ENCODE measurements at regions not wholly inside any gene's neighbourhood (a gene's known extent, or its start where the extent isn't known, plus 50 kb on each side); places are given as distances from the start of the nearest gene placed in this dataset.
A peak's percentile ranks its signal among the peaks of the same experiment; 100 is the strongest.
"Not testable (repeated sequence)": the region's sequence is repeated elsewhere in the genome, so short reads cannot be mapped to it uniquely, and the experiment has no call there.

DNA sequence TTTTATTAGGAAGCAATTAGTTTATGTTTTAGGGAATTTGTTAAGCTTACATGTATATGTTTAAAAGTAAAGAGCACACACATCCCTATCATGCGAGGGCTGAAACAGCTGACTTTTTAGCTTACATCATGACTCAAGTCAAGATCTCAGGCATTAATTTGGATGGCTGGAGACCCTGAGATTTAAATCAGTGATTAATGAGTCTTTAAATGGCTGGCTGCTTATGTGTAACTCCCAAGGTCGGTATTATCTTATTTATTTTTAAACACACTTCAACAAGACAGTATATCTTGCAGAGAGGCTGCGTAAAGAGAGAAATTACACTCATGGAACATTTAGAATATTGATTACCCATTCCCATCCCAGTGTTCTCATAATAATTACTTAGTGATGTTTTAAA, 169.4 kb downstream of the KBTBD8 start:
- no peak for DNase-seq

DNA sequence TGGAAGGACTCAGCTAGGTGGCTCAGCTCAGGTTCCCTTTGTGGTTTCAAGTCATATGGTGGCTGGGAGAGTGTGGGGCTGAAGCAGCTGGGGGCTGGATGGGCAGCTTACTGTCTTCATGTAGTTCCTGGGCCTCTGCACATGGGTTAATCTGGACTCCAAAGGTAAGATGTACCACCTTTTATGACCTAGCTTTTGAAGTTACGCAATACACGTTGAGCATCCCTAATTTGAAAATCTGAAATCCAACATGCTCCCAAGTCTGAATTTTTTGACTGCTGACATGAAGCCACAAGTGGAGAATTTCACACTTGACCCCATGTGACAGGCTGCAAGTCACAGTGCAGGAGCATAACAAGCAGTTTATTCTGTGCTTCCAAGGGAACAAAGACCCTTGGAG, 173.7 kb downstream of the KBTBD8 start:
- DNase-seq = no peak

DNA sequence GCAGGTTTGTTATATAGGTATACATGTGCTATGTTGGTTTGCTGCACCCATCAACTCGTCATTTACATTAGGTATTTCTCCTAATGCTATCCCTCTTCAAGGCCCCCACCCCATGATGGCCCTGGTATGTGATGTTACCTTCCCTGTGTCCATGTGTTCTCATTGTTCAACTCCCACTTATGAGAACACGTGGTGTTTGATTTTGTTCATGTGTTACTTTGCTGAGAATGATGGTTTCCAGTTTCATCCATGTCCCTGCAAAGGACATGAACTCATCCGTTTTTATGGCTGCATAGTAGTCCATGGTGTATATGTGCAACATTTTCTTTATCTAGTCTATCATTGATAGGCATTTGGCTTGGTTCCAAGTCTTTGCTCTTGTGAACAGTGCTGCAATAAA, 175.0 kb downstream of the KBTBD8 start:
- DNase-seq = not testable (repeated sequence)

DNA sequence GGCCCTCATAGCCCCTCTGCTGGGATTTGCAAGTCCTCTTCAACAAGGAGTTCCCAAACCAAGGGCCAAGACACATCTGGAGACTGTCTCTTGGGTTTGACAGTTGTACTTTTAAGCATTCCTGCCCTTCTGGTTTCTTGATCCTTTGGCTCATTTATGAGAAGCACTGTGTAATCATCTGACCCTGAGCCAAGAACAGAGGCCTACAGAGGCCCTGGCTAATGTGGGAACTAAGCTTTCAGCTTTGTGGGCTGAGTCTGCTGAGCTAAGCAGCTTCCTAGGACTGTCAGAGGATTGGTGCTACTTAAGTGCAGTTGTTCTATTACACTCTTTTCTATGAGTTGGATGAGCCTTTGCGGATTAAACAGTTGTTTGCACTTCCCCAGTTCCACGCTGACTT, 178.3 kb downstream of the KBTBD8 start:
- no peak for DNase-seq

DNA sequence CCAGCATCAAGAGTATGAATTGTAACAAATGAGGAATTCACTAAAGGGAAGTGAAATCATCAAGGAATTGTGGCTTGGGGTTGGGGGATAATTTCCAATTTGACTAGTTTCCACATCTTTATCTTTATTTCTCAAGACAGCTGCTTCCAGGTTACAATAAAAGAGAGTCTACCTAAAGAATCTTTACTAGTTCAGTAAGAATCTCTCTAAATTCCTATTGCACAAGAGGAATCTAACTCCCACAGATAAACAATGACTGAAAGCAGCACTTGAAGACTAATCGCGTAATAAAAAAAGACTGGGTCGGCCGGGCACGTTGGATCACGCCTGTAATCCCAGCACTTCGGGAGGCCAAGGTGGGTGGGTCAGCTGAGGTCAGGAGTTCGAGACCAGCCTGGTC, 194.4 kb downstream of the KBTBD8 start:
- DNase-seq = no peak

DNA sequence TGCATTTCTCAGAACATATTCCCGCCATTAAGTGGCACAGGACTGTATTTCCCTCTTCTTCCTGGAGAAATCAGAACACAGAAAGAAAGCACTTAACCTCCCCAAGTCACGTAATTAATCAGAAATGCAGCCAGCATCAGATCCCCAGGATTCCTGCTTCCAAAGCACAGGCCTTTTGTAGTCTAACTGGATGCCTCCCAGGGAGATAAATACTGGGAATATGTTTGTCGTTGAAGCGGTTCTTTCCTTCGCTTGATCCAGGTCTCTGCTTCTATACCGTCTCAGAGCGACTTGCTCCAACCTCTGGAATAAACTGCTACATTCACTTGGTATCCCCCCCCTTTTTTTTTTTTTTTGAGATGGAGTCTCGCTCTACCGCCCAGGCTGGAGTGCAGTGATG, 198.6 kb downstream of the KBTBD8 start:
- DNase-seq = peak in 1 of 2 experiments; percentile 1

DNA sequence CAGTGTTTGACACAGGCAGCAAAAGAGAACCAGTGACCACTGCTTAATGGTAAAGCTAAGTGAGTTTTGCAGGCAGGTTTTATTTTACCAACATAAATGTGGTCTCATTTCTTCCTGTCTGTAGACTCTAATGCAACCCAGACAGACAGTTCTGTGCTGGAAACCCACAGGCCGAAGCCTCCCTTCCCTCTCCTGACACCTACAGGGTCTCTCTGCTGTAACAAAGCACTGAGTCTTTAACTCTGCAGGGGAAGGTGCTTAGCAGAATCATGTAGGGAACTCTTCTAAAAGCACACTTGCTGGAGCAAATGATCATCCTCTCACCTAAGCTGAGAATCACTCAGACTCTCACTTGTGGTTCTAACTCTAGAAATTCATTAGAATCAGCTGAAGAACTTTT, 200.3 kb downstream of the KBTBD8 start:
- DNase-seq = no peak

DNA sequence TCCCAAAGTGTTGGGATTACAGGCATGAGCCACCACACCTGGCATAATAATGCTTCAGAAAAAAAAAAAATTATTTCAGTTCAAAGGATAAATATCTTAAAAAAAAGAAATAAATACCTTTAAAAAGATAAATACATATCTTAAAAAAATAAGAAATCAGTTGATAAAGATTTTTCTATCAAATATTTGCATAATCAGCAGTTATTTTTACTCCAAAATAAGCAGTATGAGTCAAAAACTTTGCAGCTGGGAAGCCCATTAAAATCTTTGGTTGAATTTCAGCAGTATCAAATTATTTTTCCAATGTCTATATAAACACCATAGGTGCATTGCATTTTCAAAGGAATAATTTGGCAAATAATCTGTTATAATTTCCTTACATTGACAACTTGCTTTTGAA, 202.5 kb downstream of the KBTBD8 start:
- no peak for DNase-seq

DNA sequence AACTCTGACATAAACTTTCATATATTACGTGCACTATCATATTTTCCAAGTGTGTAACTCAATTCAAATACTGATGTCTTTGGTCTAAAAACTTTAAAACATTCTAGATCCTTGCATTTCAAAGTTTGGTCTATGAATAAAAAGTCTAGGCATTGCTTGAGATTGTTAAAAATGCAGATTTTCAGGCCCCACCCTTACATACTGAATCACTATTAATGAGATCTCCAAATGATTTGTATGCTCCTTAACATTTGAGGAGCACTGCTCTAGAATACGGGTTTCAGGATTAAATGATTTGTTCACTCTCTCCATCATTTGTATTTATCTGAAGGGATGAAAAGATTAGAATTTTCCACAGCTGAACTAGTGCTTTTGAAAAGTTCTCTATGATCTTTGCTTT, 202.9 kb downstream of the KBTBD8 start:
- no peak for DNase-seq

DNA sequence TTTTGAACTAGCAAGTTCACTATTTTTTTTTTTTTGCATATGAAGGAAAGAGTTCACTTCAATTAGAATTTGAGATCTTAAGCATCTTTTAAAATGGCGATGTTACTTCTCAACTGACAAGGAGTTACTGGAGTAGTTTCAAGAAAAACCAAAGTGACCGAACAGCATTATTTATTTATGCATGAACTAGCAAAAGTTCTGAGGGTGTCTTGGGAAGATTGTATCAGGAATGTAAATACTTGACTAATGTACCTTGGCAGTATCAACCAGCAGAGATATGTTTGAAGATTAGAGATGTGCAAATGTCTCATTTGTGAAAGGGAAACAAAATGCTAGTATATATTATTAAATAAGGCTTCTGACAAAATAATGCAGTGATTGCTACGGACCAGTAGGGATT, 203.9 kb downstream of the KBTBD8 start:
- DNase-seq = no peak

DNA sequence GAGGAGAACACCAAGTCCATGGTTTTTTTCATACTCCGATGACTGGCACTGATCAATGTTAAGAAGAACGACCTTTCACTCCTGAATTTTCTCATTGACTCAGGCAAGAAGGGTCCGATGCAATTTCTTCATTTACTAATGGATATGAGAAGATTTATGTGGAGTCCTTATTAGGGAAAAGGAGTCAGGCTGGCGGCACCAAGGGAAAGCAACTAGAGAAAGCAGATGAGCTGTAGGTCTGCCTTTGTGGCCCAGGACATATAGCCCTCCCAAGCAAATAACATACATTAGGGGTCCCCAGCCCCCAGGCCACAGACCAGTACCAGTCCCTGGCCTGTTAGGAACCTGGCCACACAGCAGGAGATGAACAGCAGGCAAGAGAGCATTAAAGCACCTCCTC, 206.8 kb downstream of the KBTBD8 start:
- no peak for DNase-seq

DNA sequence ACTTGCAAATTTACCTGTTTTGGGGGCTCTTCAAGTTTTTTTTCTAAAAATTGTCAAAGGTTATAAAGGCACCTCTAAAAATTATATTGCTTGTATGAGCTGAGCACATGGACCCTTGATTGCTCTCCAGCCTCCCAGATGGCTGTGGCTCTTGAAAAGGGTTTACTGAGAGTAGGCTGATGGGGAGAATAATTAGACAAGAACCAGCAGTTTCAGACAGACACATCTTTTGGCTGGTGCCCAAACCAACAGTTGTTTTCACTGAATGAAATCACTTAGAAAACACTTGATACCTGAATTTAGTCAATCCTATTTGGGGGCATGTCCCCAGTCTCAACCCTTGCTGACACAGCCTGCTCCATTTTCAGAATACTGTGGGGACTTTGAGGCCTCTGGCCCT, 217.6 kb downstream of the KBTBD8 start:
- no peak for DNase-seq

DNA sequence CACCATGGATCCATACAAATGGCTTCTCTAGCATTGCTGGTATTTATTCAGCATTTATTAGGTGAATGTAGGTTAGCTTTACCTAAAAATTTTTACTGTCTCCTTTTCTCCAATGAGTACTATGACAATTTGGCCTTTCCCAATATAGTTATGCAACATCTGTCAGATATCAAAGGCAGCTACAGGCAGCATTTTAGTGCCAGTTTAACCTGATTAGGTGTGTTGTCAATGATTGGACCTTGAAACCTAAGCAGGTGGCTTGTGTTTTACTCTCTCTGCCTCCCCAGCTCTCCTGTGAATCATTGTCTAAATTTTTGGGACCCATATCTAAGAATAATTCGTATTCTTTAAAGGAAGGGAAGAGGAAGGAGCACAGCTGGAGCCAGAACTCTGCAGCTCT, 228.9 kb downstream of the KBTBD8 start:
- no peak for DNase-seq

DNA sequence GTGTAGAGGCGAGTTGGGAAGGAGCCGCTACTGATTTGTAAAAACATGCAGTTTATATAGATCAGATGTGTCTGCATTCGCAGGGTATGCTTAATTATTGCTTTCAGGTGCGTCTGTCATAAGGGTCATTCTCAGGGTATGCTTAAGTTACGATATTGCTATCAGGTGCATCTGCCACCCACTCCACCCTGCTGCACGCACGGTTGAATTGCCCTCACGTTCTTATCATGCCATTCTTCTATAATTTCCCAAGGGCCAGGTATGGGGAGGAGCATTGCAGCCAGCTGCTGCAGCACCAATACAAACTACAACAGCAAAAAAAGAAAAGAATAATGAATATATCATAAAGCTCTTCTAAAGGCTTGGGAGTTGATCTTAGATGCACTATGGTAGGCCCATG, 230.0 kb downstream of the KBTBD8 start:
- DNase-seq = no peak

DNA sequence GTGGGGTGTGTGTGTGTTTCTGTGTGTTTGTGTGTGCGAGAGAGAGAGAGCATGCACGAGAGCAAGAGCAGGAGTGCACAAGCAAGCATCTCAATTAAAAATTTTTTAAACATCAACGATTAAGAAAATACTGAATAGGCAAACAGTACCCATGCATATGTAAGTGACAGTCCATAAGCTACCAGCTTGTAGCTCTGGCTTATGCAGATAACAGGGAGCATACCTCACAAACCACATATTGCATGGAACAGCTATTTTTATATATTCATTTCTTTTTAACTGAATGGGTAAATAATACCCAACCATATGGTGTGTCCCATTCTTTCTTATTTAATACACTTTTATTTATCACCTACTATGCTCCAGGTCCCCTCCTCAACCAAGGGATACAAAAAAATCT, 234.5 kb downstream of the KBTBD8 start:
- DNase-seq = no peak

DNA sequence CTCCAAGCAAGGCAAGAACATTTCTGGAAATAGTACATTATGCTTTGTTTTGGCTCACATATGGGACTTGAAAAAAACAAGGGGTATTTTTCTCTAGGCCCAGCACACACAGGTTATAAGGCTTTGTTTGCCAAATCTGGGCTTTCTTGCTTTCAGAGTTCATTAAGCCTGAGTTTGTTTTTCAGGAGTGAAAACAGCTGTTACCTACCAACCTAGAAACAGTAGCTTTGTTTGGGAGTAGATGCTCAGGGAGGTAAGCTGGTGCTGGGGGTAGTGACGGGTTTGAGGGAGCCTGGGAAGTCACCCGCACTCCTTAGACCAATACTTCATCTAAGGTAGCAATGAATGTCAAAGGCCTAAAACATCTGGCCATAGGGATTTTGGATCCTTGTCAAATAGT, 241.2 kb downstream of the KBTBD8 start:
- DNase-seq = no peak

DNA sequence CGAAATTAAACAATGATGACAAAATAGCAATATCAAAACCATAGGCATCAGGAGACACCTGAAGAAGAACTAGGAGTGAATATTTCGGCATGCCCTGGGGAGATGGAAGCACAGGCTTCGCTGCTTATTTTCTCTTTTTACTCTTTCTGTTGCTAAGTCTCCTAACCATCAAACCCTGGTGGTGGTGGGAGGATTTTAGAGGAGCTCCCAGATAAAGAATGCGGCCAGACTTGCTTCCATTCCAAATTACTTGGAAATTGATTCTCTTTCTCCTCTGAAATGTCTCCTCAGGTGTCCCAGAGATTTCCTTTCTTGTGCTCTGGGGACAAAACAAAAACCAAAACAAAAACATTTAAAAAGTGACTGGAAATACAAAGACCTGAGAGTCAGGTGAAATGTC, 243.0 kb downstream of the KBTBD8 start:
- DNase-seq = no peak

DNA sequence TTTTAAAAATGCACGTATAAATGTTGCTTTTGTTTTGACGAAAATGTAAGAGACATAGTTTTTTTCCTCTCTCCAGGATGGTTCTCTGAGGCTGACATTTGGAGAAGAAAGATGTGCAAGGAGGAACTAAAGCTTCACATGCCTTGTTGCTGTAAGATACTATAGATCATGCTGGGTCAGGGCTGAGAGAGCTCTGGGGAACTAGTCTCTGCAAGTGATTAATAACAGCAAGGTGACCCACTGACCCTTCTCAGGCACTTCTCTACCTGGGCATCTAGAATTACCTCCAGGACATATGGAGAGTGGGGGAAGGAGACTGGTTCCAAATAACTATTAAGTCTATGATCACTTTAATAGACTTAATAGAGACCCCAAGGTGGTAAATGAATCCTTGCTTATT, 246.0 kb downstream of the KBTBD8 start:
- no peak for DNase-seq

DNA sequence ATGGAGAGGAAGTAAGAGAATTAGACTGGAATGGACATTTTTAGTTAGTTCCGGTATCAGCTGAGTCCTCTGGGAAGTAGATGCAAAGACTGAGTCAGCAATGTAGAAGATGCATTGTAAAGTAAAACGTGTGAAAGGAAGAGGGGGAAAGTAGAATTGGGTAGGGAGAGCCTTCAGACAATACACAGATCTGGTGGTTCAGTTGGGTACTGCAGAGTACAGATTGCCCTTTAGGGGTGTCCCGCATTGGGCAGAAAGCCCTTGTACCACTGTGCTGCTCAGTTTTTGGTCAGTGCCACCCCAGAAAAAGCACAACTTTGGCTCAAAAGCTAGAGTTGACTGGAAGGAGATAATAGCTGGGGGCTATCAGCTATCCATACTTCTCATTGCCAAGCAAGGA, 247.4 kb downstream of the KBTBD8 start:
- DNase-seq = no peak

DNA sequence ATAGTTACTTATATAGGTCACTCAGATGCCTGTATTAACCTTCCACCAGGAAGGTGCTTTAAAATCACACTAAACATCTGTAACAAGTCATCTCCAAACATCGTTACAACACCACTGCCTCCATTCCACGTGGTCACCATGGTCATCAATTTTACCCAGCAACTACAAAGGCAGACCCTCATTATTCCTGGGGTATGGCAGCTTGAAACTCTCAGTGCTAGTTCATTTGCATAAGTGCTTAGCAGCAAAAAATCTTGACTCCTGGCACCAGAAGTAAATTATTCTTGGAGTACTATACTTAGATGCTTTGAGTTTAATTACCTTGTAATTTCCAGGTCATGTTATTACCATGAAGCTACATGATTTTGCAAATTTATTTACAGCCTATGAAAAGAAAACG, 250.6 kb downstream of the KBTBD8 start:
- no peak for DNase-seq

DNA sequence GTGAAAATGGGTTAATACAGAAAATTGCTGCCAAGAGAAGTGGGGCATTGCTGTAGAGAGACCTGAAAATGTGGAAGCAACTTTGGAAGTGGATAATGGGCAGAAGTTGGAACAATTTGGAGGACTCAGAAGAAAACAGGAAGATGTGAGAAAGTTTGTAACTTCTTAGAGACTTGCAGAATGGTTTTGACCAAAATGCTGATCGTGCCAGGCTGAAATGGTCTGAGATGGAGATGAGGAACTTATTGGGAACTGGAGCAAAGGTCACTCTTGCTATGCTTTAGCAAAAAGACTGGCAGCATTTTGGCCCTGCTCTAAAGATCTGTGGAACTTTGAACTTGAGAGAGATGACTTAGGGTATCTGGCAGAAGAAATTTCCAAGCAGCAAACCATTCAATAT, 254.8 kb downstream of the KBTBD8 start:
- DNase-seq = not testable (repeated sequence)

DNA sequence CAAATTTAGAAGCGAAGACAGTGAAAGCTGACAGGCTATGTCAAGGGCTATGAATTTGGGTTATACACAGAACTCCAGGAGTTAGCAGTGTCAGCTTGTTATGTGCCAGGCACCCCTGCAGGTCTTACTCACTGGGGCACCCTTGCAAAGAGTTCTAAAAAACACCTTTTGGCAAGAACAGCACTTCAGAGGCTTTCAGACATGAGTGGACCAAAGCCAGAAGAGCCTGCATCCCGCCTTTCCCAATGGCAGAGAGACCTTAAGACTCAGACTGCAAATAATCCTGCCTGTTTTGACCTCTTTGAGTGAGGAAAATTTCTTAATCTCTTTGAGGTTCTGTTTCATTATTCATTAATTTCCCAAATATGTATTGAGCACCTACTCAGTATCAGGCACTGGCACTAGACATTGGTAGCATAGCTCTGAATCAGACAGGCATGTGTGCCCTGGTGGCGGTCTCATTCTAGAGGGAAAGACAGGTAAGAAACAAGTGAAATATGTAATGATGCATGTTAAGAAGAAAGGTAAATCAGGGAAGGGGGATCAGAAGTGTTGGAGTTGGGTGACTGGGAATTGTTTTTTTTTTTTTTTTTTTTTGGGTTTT, 280.0 kb downstream of the KBTBD8 start:
- no peak for DNase-seq

DNA sequence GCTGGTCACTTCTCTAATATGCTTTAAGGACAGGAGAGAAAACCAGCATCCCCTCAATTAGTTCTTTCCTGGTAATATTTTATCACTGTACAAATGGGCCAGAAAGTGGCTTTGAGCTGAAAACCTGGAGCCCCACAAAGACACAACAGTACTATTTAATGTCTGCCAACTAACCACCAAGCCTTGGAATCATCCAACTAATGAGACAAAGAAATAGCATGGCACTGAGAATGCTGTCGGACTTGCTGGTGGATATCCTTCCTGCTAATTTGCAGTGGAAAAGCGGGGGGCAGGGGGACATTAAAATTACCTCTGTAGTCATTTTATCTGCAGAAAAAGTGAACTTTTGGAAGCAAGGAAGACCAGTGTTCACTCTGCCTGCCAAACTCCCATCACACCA, 288.5 kb downstream of the KBTBD8 start:
- no peak for DNase-seq

DNA sequence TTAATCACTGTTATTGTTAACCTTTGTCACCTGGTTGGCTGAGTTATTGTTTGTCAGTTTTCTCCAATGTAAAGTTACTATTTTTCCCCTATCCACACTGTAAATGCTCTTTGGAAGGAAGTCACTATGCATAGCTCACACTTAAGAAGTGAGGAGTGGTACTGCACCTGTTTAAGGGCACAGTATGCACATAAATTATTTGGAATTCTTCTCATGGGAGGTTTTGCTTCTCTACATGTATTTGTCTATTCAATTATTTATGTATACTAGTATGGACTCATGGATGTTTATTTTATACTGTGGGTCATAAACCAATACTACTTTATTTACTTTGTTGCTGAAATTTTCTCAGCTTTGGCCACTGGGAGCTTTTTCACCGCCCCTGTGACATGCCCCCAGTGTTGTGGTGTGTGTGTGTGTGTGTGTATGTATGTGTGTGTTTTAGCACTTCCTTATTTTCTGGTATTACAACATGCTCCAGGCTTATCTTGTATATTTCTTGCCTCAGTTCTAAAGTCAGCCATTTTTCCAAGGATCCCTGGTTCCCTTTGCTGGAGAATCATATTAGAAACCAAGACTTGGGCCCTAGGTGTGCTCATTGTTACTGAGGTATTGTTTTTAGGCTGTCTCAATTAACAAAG, 290.5 kb downstream of the KBTBD8 start:
- DNase-seq = no peak

DNA sequence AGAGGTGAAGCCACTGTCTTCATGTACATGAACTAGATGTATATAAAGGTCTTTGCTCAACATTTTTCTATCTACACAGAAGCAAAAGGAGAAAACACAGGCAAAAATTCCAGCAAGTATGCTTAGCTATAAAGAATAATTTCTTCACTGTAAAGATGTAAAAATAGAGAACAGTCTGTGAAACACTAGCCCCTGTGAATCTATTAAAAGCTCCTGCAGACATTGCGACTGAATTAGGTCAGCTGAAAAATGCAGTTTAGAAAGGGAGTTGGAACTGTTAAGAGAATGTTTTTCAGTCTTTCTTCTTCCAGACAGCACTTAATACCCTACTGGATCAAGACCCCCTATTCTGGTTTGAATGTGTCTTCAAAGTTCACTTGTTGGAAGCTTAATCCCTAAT, 291.5 kb downstream of the KBTBD8 start:
- DNase-seq = no peak
